ENCODE measurements at regions not wholly inside any gene's neighbourhood (a gene's known extent, or its start where the extent isn't known, plus 50 kb on each side); places are given as distances from the start of the nearest gene placed in this dataset.

DNA sequence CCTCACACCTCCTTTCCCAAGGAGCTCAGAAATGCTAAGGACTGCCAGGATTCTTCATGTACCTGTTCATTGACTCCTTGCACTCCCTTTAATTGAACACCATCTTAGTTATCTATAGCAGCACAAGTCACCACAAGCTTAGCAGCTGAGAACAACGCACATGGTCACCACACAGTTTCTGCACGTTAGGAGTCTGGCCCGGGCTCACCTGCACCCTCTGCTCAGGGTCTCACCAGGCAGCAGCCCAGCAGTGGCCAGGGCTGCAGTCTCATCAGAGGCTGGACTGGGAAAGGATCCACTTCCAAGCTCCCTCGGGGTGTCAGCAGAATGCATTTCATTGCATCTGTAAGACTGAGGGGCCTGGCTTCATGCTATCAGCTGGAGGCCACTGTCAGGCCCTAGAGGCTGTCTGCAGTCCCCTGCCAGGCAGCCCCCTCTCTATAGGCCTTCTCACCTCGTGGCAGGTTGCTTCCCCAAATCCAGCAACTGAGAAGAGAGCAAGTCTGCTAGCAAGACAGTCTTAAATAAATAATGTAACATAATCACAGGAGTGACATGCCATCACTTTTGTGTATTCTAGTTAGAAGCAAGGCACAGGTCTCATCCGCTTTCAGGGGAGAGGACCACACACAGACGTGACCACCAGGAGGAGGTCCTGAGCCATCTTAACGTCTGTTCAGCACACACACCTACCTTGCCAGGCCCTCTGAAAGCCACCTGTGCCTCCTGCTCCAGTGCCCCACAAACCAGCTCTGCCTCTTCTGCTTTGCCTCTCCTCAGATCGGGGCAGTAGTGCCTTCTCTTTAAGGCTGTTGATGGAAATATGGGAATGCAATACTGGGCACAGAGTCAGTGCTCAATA is 165.2 kb upstream of the CST7 start:
- no peak overlapping the region for H3K4me3 ChIP-seq (ENCODE audit: low read length)
- TF ChIP-seq ZNF274 (IDR thresholded peaks at IDR 0.05; ENCODE audit: low read depth, low read length) = no peak

DNA sequence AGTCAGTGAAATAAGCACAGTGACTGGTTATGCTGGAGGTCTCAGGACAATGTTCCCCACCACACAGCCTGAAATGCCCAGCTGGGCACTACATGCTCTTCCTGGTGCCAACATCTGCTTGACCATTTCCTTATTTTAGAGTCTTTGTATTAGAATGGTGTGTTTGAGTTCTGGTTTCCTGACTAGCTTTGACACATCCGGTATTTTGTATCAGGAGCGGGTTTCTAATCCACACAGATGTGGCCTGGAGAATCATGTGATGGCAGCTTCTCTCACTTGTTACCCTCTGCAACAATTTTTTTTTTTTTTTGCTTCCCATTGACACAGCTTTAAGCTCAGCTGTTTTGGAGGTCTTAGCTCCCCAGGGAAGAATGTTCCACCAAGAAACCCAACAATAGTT is 164.5 kb upstream of the CST7 start:
- no peak overlapping the region for H3K4me3 ChIP-seq (ENCODE audit: low read length)
- TF ChIP-seq ZNF274 (IDR thresholded peaks at IDR 0.05; ENCODE audit: low read depth, low read length) = no peak

DNA sequence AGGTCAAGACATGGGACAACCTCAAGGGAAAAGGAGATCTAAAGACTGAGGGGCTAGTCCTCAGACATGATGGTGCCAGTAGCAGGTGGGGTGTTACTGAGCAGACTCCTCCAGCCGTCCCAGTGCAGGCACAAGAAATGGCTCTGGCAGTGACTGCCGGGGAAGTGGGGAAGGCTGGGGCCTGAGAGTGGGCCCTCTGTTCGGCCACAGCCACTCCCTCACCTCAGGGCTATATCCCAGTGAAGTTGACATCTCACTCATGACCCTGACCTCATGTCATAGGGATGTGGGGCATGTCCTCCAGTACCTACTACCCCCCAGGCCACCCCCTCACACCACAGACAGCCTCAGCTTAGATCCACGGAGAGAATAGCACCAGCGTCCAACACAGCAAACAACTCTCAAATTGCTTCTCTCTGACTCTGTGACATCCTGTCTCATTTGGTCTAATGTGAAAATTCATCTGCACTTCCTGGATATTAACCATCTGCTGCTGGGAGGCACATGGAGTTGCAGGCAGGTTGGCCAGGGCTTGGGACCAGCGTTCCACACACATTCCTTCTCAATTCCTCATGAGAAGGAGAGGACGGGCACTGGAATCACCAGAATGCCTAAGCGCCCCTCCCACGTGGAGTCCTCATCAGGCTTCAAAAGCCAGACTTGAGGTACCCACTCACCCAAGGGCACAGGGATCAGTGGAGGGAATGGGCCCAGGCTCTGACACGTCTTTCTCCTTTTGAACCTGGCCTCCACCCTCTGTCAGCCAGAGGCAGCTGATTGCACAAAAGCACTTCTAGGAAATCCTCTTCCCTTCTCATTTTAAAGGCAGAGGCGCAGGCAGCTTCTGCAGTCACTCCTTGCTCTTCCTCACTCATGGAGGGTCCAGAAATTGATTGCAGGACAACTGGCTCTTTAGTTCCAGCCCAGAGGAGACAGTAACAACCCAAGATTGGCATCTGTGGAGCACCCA is 163.6 kb upstream of the CST7 start:
- no peak for TF ChIP-seq ZNF274 (IDR thresholded peaks at IDR 0.05; ENCODE audit: low read depth, low read length)
- H3K4me3 ChIP-seq (ENCODE audit: low read length) = no peak overlapping the region

DNA sequence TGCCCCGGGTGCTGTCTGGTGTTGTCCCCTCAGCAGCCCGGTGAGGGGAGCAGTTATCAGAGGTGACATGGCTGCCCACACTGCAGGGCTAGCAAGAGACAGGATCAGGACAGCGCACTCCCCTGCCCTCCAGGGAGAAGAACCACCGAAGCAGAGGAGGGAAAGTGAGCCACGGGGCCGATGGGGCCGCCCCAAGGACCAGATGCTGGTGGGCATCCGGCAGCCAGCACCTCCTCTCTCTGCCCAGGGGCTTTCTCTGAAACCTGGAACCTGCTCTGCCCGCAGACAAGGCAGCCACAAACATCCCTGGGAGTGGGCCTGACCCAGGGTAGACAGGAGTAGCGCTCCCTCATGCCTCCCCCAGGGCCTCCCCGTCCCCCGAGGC is 163.0 kb upstream of the CST7 start:
- no peak for TF ChIP-seq ZNF274 (IDR thresholded peaks at IDR 0.05; ENCODE audit: low read depth, low read length)
- no peak overlapping the region for H3K4me3 ChIP-seq (ENCODE audit: low read length)

DNA sequence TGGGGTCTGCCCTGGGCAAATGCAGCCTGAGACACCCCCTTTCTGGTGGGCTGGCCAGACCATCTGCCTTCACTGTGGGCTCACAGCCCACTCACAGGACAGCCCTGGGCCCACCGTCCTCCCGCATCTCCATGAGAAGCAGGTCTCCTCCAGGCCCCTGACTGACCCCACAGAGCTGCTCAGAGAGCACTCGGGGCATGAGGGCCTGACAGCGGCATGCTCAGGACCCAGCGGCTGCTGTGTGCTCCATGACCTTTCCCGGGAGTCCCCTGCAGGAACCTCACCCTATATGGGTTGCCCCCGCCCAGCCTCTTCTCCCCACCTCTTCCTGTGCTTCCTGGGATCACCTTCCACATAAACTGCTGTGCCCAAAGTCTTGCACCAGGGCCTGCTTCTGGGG is 162.4 kb upstream of the CST7 start:
- TF ChIP-seq ZNF274 (IDR thresholded peaks at IDR 0.05; ENCODE audit: low read depth, low read length) = no peak
- H3K4me3 ChIP-seq (ENCODE audit: low read length) = no peak overlapping the region

DNA sequence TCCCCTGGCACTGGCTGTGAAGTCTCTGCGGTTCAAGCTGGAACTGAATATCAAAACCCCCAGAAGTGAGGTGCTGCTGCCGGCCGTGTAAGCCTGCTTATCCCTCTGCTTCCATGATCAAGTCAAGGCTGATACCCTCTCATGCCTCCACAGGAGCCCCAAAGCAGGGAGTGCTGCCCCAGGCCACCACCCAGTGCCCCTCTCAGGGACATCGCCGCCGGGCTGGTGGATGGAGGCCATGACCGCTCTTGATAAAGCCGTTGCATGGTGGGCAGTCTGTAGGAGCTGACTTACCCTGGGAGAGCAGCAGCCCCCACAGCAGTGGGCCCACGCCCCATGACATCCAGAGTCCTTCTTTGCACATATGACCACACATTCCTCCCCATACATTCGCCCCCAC is 162.0 kb upstream of the CST7 start:
- H3K4me3 ChIP-seq (ENCODE audit: low read length) = no peak overlapping the region
- no peak for TF ChIP-seq ZNF274 (IDR thresholded peaks at IDR 0.05; ENCODE audit: low read depth, low read length)

DNA sequence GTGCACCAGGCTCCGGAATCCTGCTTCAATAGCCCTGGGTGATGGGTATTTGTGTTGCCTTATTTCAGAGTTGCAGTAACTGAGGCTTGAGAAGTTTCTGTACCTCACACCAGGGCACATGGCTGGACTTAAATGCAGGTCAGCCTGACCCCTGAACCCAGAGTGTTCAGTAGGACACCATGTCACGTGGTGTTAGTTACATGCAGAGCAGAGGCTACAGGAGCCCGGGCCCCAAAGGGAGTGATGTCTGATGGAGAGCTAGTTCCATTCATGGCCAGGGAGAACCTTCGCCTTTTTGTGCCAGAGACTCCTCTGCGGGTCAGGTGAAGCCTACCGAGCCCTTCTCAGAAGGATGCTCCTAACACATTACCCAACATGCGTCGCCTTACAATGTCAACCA is 161.4 kb upstream of the CST7 start:
- H3K4me3 ChIP-seq (ENCODE audit: low read length) = no peak overlapping the region
- no peak for TF ChIP-seq ZNF274 (IDR thresholded peaks at IDR 0.05; ENCODE audit: low read depth, low read length)

DNA sequence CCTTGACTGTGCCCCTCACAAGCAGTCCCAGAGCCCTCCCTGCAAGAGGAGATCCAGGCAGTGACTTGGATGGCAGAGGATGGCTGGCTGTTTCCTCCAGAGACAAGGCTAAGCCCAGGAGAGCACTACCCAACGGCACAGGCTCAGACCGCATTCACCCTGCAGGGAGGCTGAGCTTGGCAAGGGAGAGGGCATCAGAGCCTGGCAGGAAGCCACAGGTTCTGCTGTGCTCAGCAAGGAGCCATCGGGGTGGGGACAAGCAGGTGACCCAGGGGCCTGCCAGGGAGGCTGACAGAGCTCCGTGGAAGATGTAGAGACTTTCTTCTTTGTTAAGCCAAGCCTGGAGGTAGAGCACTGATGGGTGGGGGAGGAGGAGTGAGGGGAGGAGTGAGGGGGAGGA is 159.2 kb upstream of the CST7 start:
- no peak for TF ChIP-seq ZNF274 (IDR thresholded peaks at IDR 0.05; ENCODE audit: low read depth, low read length)
- H3K4me3 ChIP-seq (ENCODE audit: low read length) = no peak overlapping the region

DNA sequence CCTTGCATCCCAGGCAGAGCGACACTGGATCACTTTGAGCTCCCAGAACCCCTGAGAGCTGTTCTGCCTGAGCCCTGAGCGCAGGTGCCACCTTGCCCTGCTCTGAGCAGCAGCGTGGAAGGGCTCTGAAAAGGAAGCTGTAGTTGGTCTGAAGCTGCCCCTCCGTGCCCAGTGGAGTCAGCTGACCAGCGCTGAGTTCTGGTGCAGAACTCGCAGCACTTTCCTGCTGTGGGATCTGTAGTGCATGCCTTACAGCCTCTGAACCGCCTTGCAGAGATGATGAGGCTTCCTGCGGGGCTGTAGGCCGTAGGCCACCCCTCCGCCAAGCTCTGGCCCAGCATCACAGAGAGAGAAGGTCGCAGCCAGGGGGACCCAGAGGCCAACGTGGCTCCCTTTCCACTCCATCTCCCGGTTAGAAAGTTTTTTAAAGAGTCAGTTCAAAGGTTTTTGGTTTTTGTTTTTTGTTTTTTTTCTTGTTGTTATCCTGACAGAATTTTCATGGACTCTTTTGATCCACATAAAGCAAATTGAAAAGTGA is 158.3 kb upstream of the CST7 start:
- no peak for TF ChIP-seq ZNF274 (IDR thresholded peaks at IDR 0.05; ENCODE audit: low read depth, low read length)
- no peak overlapping the region for H3K4me3 ChIP-seq (ENCODE audit: low read length)

DNA sequence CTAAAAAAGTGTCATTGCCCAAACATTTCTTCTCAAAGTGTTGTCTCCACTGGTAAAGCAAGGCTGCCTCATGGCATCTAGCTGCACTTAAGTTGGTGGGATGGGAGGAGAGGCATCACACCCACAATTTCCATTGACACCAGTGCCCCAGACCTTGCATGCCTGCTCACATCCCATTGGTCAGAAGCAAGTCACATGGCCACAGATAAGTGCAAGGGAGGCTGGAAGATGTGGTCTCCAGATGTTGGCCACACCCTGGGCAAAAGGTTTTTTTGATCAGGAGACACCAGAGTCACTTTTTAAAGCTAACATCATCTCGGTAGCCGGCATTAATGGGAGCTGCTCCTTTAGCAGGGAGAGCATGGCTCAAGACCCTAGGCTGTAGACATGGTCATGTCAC is 157.1 kb upstream of the CST7 start:
- H3K4me3 ChIP-seq (ENCODE audit: low read length) = no peak overlapping the region
- no peak for TF ChIP-seq ZNF274 (IDR thresholded peaks at IDR 0.05; ENCODE audit: low read depth, low read length)

DNA sequence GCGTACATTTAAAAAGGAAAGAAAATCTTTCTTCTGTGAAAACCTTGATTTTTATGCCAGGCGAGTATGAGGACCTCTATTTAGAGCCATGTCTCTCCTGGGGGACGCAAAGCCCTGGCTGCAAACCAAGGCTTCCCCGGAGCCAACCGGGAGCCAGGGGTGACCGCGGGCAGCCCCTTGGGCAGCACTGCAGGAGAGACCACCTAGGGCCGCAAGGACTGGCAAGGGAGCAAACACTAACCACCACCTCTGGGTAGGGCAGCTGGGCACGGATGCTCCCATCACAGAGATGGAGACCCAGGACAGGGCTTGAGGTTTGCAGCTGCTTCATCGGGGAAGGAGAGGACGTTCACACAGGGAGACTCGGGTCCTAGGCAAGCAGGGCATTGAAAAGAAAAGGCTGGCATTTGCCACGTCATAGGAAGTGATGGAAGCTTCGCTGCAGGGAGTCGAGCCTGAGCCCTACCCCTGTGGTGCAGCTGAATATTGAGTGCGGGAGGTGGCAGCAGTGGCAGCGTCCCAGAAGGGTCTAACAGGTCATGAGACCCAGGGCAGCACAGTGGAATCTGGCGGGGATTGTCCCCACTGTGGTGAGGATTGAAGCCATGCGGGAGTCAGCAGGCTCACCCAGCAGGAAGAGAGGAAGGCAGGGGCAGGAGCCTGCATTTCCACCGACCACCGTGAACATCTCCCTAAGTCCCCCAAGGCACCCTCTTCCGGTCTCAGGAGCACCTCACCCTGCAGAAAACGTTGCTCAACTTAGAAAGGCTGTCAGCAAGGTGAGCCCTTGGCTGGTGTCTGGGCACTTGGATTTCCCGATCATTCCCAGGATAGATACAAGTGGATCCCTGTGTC is 156.2 kb upstream of the CST7 start:
- no peak overlapping the region for H3K4me3 ChIP-seq (ENCODE audit: low read length)
- TF ChIP-seq ZNF274 (IDR thresholded peaks at IDR 0.05; ENCODE audit: low read depth, low read length) = no peak

DNA sequence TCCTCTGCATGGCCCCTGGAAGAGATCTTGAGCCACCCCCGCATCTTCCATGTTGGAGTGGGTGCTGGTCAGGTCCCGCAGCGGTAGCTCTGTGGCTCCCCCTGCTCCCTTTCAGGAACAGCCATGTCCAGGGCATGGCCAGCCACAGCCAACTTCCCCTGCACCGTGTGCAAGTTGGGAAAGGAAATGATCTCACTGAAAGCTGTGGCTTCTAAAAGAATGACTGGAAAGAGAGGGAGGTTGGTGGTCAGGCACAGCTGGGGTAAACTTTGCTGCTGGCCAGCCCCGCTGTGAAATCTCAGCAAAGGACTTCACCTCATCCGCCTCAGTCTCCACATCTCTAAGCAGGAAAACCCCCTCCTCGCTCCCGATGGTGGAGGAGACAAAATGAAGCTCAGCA is 153.6 kb upstream of the CST7 start:
- no peak for TF ChIP-seq ZNF274 (IDR thresholded peaks at IDR 0.05; ENCODE audit: low read depth, low read length)
- no peak overlapping the region for H3K4me3 ChIP-seq (ENCODE audit: low read length)

DNA sequence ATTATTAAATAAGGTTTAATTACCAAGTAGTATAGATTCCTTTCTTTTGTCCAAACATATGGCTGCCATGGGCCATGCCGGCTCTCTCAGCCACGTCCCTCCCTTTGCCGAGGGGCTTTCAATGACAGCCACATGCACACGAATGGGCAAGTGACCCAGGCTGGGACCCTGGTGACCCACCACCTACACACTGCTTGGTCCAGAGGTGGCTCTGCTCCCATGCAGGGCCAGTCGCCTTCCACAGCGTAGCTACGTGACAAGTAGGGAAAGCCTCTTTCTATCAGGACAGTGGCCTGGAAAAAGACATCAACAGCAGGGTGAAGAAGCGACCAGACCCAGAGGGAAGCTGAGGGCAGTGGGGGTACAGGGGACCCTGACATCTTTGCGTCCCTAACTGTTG is 152.8 kb upstream of the CST7 start:
- no peak for TF ChIP-seq ZNF274 (IDR thresholded peaks at IDR 0.05; ENCODE audit: low read depth, low read length)

DNA sequence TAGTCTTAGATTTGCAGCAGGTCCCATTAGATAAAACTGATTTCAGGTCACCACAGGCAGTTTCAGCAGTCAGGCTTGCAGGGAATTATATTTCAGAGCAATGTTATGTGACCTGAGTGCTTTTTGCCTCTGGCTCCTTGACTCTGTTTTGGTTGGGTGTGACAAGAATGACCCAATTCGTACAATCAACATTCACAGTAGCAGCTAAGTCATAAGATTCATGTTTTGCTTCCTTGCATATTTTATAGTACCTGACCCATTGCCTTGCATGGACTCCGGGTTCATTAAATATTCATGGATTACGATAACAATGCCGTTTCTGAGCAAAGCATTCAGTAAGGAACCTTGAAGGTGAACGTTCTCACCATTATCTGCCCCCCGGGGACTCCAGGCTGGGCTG is 152.0 kb upstream of the CST7 start:
- TF ChIP-seq ZNF274 (IDR thresholded peaks at IDR 0.05; ENCODE audit: low read depth, low read length) = no peak
- no peak overlapping the region for H3K4me3 ChIP-seq (ENCODE audit: low read length)

More for the DNA sequence above, 152.8 kb upstream of the CST7 start:
- H3K4me3 ChIP-seq (ENCODE audit: low read length) = no peak overlapping the region
